SIG-M5 (cell line): ENCODE measurements at regions not wholly inside any gene's neighbourhood (a gene's known extent, or its start where the extent isn't known, plus 50 kb on each side); places are given as distances from the start of the nearest gene placed in this dataset.

Experiments
- DNase-seq: peaks from one replicate; lab custom pipeline; 2025; lab: John Stamatoyannopoulos, UW

GRCh38 chr2:223107825-223108224, 55.8 kb downstream of the KCNE4 start:
- DNase-seq, result no peak

- no peak for DNase-seq
These were observed 56.5 kb downstream of the KCNE4 start for GRCh38 chr2:223108351-223109050.

GRCh38 chr2:223109341-223109740, 57.4 kb downstream of the KCNE4 start:
- no peak for DNase-seq

GRCh38 chr2:223113161-223113560, 61.2 kb downstream of the KCNE4 start:
- no peak for DNase-seq

- no peak for DNase-seq
These were observed 62.2 kb downstream of the KCNE4 start for GRCh38 chr2:223114170-223114569.

DNA sequence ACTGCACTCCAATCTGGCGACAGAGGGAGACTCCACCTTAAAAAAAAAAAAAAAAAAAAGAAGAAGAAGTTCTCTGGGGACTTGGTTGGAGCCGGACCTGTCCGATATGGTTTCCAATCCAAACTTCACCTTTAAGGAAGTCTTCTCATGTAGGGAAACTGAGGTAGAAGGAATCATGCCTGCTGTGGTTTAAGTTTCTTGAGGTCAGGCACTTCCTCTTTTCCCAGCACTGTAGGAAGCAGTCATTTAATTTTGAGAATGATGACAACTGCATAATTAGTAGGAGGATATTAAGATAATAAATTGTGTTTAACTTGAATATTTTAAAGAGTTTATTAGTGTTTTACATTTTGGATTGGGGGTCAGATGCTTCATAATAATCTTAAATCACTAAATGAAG, 62.9 kb downstream of the KCNE4 start:
- DNase-seq, result no peak

- no peak for DNase-seq
These were observed 65.5 kb downstream of the KCNE4 start for GRCh38 chr2:223117533-223117932.

GRCh38 chr2:223121283-223121682, 69.3 kb downstream of the KCNE4 start:
- DNase-seq, result no peak

DNA sequence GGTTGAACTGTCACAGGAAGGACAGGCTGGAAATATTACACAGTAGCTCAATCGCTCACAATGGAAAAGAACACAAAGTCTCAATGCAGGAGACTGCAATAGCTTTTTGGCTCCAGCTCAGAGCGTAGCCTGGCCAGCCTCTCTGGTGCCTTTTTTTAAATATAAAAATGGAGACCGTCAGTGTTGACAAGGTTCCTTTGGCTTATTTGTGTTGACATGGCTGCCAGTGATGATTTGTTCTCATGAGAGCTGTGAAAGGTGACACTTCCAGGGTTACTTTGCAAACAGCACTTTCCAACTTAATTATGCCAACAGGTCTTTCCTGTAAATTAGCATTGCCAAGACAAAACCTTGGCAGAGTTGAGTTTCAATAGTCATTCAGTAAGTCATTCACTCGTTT, 70.8 kb downstream of the KCNE4 start:
- DNase-seq, result no peak

DNA sequence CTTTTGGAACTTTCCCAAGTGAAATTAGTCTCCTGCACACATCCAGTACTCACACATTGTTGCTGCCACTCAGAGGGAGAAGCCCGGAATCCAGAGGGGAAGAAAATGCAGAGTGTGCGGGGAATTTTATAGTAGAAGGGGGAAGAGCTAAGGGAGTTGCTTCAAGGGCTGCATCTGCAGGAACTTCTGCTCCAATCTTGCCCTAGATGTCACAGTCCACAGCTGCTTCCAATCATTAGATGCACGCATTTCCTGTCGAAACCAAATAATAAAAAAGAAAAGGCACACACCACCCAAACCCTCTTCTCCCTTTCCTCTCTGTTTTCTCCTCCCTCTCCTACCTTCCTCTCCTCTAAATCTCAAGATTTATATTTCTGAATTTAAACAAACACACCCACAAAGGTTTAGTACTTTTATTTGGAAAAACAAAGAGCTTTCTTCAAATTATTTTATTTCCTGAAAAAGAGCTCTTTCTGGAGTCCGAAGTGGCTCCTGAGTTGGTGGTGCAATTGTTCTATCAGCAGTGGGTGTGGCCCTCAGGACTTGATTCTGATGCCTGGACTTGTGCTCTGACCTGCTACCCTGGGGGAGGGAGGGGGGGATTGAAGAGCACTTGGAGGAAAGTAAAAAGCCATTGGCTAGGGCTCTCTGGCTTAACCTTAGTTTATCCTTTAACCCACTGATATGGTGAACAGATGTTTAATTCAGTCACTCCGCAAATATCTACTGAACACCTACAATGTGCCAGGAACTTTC, 72.0 kb downstream of the KCNE4 start:
- DNase-seq, result no peak

- DNase-seq, result no peak
These were observed 89.6 kb downstream of the KCNE4 start for GRCh38 chr2:223141606-223142005.

DNA sequence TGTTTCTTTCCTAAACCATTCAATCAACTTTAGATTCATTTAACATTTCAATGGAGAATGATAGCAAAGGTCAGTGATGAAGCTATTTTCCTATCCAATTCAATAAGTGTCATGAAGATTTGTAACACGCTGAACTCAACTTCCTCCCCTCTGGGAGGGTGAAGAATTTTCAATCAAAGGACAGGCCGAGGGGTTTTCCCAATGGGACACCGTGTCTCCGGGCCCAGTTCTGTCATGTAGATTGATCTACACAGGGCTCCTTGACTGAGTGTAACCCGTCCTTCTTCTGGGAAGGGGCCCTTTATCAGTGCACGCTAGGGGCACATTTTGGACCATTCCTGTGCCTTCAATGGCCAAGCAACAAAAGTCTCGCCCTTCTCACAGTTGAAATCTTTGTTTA, 90.1 kb downstream of the KCNE4 start:
- no peak for DNase-seq

- DNase-seq, result no peak
These were observed 95.4 kb downstream of the KCNE4 start for GRCh38 chr2:223147431-223147830.

- no peak for DNase-seq
These were observed 96.5 kb downstream of the KCNE4 start for GRCh38 chr2:223148516-223148915.

DNA sequence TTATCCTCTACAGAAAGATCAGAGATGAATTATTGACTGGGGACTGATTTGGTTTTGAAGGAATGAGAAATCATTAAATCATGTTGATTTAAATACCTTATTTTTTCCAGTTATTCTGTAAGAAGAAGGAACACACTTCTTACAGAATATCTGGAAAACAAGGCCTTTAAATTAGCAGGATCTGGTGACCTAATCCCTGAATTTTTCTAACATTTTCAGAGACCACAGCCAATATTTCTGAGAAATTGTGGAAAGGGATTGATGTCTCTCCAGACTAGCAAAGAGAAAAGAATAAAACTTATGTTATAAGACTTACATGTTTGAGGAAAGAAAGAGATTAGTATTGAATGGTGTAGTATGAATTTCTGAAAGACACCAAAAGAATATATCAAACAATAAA, 104.0 kb downstream of the KCNE4 start:
- no peak for DNase-seq

- no peak for DNase-seq
These were observed 110.0 kb downstream of the KCNE4 start for GRCh38 chr2:223161873-223162458.

DNA sequence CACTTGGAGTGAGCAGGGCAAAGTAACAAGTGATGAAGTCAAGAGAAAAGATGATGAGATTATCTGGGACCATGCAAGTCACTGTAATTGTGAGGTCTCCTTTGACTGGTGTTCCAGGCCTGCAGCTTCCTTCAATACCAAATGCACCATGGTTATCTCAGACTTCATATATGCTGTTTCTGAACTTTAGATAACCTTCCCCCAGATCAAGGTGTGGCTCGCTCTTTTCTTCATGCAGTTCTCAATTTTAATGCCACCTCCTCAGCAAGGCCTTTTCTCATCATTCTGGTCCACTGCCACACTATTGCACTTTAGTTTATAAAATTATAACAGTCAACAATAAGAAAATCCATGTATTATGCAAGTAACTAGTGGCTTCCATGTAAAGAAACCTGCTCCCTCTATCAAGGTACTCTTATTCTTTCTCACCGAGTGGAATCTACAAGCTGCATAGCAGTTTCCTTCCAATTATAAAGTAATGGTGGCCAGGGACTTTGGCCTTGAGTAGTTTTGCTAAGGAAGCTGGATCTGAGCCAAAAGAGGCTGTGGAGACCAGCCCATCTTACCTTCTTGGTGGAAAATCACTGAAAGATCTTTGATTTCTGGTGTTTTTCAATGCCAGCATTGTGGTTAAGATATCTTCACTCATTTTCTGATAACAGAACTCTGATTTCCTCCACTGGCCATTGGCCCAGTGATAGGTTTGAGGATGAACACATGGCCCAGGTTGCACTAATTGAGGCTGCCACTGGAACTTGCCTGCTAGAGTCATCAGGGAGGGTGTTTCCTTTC, 113.6 kb downstream of the KCNE4 start:
- no peak for DNase-seq

- DNase-seq, result no peak
These were observed 114.2 kb downstream of the KCNE4 start for GRCh38 chr2:223166215-223166493.

GRCh38 chr2:223166983-223167650, 115.1 kb downstream of the KCNE4 start:
- no peak for DNase-seq

- DNase-seq, result no peak
These were observed 118.0 kb downstream of the KCNE4 start for GRCh38 chr2:223169830-223170605.

DNA sequence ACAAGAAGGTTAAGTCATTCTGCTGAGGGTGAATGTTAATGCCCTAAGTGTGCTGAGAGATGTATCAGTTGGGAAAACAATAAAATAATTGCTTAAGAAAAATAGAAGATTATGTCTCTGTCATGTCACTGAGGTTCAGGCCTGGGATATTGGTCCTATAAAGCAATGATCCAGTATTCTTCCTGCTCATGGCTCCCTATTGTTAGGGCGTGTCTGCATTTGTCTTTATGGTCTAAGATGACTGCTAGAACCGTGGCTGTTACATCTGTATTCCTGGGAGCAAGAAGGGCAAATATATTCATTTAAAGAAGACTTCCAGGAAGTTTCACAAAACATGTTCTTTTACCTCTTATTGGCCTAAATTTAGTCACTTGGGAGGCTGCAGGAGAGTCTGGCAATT, 125.0 kb downstream of the KCNE4 start:
- DNase-seq, result no peak
